ENCODE measurements at regions not wholly inside any gene's neighbourhood (a gene's known extent, or its start where the extent isn't known, plus 50 kb on each side); places are given as distances from the start of the nearest gene placed in this dataset.

GRCh38 chr12:118467641-118468305 is 91.4 kb downstream of the SUDS3 start:
- DNase-seq (ENCODE audit: extremely low read depth in 1 of 2, low read depth in 1 of 2) = no peak

- DNase-seq (ENCODE audit: extremely low read depth in 1 of 2, low read depth in 1 of 2) = no peak
Measured at GRCh38 chr12:118472940-118473339, 96.6 kb downstream of the SUDS3 start.

GRCh38 chr12:118480235-118480634 is 103.9 kb downstream of the SUDS3 start:
- DNase-seq (ENCODE audit: extremely low read depth in 1 of 2, low read depth in 1 of 2) = no peak

- no peak for DNase-seq (ENCODE audit: extremely low read depth in 1 of 2, low read depth in 1 of 2)
Measured at GRCh38 chr12:118488034-118488433, 111.7 kb downstream of the SUDS3 start.

- DNase-seq (ENCODE audit: extremely low read depth in 1 of 2, low read depth in 1 of 2) = no peak
Measured at GRCh38 chr12:118493962-118494361, 117.6 kb downstream of the SUDS3 start.

- DNase-seq (ENCODE audit: extremely low read depth in 1 of 2, low read depth in 1 of 2) = no peak
Measured at GRCh38 chr12:118494776-118495175, 118.4 kb downstream of the SUDS3 start.

- no peak for DNase-seq (ENCODE audit: extremely low read depth in 1 of 2, low read depth in 1 of 2)
Measured at GRCh38 chr12:118495296-118495695, 118.9 kb downstream of the SUDS3 start.

GRCh38 chr12:118498171-118498570 is 121.8 kb downstream of the SUDS3 start:
- no peak for DNase-seq (ENCODE audit: extremely low read depth in 1 of 2, low read depth in 1 of 2)

GRCh38 chr12:118500299-118500698 is 123.9 kb downstream of the SUDS3 start:
- DNase-seq (ENCODE audit: extremely low read depth in 1 of 2, low read depth in 1 of 2) = no peak

GRCh38 chr12:118501489-118501888 is 125.1 kb downstream of the SUDS3 start:
- DNase-seq (ENCODE audit: extremely low read depth in 1 of 2, low read depth in 1 of 2) = no peak

- no peak for DNase-seq (ENCODE audit: extremely low read depth in 1 of 2, low read depth in 1 of 2)
Measured at GRCh38 chr12:118503476-118503875, 127.1 kb downstream of the SUDS3 start.

GRCh38 chr12:118512669-118513068 is 136.3 kb downstream of the SUDS3 start:
- DNase-seq (ENCODE audit: extremely low read depth in 1 of 2, low read depth in 1 of 2) = no peak

GRCh38 chr12:118513611-118514010 is 137.3 kb downstream of the SUDS3 start:
- no peak for DNase-seq (ENCODE audit: extremely low read depth in 1 of 2, low read depth in 1 of 2)

- DNase-seq (ENCODE audit: extremely low read depth in 1 of 2, low read depth in 1 of 2) = no peak
Measured at GRCh38 chr12:118514297-118514696, 137.9 kb downstream of the SUDS3 start.

GRCh38 chr12:118520214-118521035 is 144.1 kb downstream of the SUDS3 start:
- no peak for DNase-seq (ENCODE audit: extremely low read depth in 1 of 2, low read depth in 1 of 2)

GRCh38 chr12:118521036-118521370 is 144.6 kb downstream of the SUDS3 start:
- no peak for DNase-seq (ENCODE audit: extremely low read depth in 1 of 2, low read depth in 1 of 2)

- no peak for DNase-seq (ENCODE audit: extremely low read depth in 1 of 2, low read depth in 1 of 2)
Measured at GRCh38 chr12:118524446-118524845, 148.1 kb downstream of the SUDS3 start.

GRCh38 chr12:118525216-118525615 is 148.9 kb downstream of the SUDS3 start:
- no peak for DNase-seq (ENCODE audit: extremely low read depth in 1 of 2, low read depth in 1 of 2)

GRCh38 chr12:118526255-118527095 is 150.1 kb downstream of the SUDS3 start:
- DNase-seq (ENCODE audit: extremely low read depth in 1 of 2, low read depth in 1 of 2) = no peak

GRCh38 chr12:118527310-118527709 is 151.0 kb downstream of the SUDS3 start:
- DNase-seq (ENCODE audit: extremely low read depth in 1 of 2, low read depth in 1 of 2) = no peak

GRCh38 chr12:118528625-118529024 is 152.3 kb downstream of the SUDS3 start:
- DNase-seq (ENCODE audit: extremely low read depth in 1 of 2, low read depth in 1 of 2) = no peak

- DNase-seq (ENCODE audit: extremely low read depth in 1 of 2, low read depth in 1 of 2) = no peak
Measured at GRCh38 chr12:118534003-118534402, 157.6 kb downstream of the SUDS3 start.
